HG02678 (cell line): ENCODE measurements at regions not wholly inside any gene's neighbourhood (a gene's known extent, or its start where the extent isn't known, plus 50 kb on each side); places are given as distances from the start of the nearest gene placed in this dataset.

Source experiments
- ATAC-seq: cut with Tn5 transposase; IDR thresholded peaks from one replicate; pipeline ENCODE4 v1.9.1; 2021; ENCODE audit warnings: mild to moderate bottlenecking, moderate library complexity; ENCODE audit not compliant: unreplicated experiment

- ATAC-seq, result no peak
These were observed 443.0 kb downstream of the GPM6A start for GRCh38 chr4:175369087-175369486.

DNA sequence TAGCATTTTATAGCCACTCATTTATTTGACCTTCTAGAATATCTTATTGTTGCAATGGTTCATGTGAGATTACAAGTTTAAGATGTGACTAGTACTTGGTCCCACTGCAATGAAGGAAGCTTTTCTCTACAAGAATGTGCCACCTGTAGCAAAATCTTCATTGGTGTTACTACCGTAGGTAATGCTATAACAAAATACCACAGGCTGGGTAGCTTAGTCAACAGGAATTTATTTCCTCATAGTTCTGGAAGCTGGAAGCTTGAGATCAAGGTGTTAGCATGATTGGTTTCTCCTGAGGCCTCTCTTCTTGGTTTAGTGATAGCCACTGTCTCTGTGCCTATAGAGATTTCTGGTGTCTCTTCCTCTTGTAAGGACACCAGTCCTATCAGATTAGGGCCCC is 441.0 kb downstream of the GPM6A start:
- no peak for ATAC-seq

- ATAC-seq, result no peak
These were observed 439.0 kb downstream of the GPM6A start for GRCh38 chr4:175373031-175373430.

DNA sequence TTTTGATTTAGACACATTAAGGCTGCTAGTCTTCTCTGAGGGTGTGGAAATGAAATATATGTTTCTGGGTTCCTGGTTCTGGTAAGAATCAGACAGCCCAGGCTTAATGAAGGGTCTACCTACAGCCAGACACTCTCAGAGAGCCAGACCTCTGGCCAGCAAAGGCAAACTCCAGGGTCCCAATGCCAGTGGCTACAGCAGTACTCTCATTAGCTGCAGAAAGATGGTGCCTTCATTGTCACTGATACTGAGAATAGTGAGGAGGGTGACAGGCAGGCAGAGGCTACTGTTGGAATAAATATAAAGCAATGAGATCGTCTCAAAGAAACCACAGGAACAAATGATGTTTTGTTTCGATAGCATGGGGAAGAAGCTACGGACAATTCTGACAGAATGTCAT is 437.6 kb downstream of the GPM6A start:
- ATAC-seq, result no peak

DNA sequence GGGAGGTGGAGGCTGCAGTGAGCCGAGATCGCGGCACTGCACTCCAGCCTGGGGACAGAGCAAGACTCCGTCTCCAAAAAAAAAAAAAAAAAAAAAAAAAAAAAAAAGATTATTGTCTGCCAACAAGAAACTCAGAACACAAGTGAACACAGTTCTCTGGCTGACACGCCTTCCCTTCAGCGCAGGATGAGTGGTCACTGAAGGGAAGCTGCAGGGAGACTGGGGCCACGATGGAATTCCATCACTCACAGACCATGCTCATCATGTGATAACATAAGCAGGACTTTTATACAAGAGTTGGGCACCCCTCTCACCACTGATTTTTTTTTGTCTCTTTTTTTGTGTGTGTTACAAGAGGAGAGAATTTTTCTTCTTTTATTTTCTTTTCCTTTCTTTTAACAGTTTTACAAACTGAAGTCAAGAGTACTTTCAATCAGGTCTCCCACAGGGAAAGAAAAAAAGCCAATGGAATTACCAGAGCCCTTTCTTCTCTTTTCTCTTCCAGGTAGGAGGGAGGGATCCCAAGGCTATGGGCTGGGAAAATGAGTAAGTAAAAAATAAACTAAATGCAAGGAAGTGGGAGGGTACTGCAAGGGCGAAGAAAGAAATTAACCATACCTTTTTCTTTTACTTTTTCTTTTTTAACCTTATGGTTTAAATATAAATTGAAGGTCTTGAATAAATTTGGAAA is 435.6 kb downstream of the GPM6A start:
- no peak for ATAC-seq

DNA sequence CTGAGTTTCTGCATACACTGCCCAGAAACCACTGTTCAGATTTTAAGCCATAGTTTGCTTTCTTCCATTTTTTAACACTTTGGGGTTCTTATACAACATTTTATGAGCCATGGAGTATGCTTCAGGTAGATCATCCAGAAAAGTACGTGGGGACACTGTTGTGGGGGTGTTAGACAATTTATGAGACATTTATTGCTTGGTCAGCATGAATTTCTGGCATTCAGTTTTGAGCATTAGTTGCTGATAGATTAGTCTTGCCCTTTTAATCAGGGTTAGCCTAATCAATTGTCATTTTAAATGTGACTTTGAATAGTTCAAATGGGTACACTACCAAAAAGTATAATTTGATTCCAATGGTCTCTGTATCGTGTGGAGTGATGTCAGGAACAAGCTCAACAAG is 434.9 kb downstream of the GPM6A start:
- ATAC-seq, result no peak

GRCh38 chr4:175378372-175378771 is 433.7 kb downstream of the GPM6A start:
- ATAC-seq, result no peak

- ATAC-seq, result no peak
These were observed 431.2 kb downstream of the GPM6A start for GRCh38 chr4:175380841-175381240.

GRCh38 chr4:175385797-175386196 is 426.3 kb downstream of the GPM6A start:
- ATAC-seq, result no peak

GRCh38 chr4:175386776-175387507 is 425.1 kb downstream of the GPM6A start:
- ATAC-seq, result no peak

DNA sequence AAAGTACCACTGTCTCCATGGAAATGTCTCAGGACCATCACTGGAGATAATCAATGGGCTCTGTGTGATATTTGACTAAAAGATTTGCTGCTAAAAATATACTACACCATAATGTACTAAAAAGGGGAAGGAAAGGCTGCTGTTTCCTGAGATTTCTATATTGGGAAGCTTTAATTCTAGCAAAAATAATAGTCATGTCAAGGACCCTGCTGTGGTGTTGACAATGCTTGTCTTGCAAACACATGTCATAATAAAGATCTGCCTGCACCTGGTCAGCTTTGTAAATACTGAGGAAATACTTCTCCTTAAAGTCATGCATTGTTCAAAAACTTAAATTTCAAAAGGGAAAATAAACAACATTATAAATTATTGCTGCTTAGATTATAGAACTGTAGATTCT is 417.9 kb downstream of the GPM6A start:
- no peak for ATAC-seq

DNA sequence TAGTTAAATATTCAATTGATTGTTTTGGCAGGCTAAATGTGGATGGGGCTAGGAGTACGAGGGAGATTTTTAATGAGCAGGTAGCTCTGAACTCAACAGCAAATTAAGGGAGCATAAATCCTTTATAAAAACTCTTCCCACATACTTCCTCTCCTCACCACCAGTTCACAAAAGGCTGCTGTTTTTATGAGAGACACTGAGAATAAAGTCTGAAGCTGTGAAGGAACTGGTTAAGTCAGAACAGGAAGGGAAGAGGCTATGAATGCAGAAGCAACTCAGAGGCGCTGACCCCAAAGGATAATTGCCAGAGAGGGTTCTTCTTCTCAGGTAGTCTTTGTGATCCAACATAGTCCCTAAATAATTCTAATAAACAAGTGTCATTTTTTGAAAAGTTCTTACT is 406.1 kb downstream of the GPM6A start:
- ATAC-seq, result no peak

GRCh38 chr4:175407926-175408325 is 404.1 kb downstream of the GPM6A start:
- ATAC-seq, result no peak

- ATAC-seq, result no peak
These were observed 400.8 kb downstream of the GPM6A start for GRCh38 chr4:175411251-175411650.

DNA sequence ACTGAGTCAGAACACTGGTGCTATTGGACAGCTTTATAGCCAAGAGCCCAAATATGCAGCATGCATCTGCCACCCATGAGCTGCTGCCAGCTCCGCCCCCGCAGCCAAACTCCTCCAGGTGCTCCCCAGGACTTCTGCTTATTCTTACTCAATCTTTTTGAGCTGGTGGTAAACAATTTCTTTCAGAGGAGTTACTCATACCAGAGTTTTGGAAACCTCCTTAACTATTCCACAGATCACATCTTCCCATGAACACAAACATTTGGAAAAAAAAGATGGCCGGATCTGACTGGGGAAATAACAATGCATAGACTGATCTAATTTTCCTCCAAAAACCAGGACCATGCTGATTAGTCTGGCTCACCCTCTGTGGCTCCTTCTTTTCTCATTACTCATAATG is 399.9 kb downstream of the GPM6A start:
- ATAC-seq, result no peak

DNA sequence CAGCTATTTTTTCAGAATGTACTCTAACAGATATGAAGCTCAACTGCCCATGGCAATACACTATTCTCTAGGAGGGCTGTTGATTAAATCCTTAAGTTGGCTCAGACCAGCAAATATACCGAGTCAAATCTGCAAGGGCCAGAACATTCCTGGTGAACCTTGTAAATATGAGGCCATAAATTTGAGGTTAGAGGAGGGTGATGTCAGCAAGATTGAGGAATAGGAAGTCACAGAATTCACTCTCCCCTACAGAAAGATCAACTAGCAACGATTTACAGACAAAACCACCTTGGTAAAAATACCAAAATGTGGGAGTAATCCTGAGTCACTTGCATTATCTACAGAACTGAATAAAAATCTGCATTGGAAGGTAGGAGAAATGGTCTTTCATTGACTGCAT is 399.3 kb downstream of the GPM6A start:
- no peak for ATAC-seq

- ATAC-seq, result no peak
These were observed 398.5 kb downstream of the GPM6A start for GRCh38 chr4:175413561-175413960.

DNA sequence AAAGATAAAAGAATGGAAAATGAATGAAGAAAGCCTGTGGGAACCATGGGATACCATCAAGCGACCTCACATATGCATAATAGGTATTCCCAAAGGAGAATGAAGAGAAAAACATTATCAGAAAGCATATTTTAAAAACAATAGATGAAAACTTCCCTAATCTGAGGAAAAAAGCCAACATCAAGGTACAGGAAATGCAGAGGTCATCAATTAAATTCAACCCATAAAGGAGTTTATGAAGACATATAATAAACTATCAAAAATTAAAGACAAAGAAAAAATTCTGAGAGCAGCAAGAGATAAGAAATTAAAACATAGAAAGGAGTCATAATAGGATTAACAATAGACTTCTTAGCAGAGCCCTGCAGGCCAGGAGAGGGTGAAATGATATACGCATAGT is 397.5 kb downstream of the GPM6A start:
- no peak for ATAC-seq

DNA sequence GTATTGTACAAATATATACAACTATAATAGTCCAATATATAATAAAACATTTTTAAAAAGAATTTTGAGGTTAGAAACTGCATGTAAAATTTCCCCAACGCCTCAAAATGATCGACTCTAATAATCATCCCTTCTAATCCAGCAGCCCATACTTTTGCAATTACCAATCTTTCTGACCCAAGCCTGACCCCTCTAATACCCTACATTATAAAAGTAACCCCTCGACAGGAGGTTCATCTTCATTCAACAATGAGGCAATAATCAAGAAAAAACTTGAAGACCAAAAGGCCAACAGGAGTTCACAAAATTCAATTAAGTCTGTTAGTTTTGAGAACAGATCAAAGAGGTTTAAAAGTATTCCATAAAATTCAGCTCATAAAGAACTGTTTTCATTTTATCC is 393.5 kb downstream of the GPM6A start:
- ATAC-seq, result no peak

DNA sequence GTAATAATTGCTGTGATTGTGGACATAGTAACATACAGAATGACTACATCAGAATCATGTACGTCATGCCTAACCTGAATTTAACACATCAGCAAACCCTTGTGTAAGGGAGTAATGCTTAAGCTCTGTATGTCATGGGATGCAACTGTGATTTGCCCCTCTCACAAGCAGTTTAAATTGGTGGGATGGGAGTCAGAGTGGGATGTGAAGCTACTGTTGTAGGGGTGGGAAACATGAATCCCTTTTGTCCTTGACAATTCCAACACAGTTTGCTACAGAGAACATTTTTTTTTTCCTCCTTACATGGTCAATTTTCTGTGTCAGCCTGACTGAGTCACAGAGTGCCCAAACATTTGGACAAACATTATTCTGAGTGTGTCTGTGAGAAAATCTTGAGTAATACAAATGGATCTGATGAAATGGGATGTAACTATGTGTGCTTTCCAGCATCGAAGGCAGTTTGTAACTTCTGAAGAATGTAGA is 392.8 kb downstream of the GPM6A start:
- ATAC-seq, result no peak

DNA sequence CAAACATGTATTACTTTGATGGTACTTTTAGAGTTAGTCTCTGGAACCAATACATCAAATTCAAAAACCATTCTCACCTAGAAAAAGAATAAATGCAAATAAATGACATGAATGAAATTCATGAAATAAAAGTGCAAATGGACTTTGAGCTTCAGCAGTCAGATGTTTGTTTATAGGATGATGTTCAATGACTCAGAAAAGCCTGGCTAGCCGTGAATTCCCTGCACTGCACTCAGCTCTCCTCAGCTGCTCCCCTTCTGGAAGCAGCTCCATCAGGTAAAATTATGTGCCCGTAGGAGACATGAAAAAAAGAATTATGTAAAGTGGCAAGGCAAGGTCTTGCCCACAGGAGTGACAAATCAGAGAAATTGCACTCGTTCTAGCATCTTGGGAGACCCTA is 390.6 kb downstream of the GPM6A start:
- no peak for ATAC-seq

DNA sequence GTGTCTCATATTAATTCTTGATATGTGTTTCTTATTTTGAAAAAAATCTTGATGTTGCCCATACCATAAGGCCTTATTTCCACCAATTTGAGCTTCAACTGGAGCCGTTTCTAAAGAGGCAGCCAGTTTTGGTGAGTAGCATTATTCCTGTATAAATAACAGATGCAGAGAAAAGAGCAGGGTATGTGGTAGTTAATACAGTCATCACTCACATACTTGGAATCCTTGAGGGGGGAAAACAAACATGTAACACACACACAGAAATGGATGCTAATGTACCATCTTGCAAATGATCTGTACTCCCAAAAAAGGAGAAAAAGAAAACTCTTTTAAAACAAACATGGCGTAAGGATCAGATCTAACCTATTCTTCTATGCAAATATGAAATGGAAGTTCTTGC is 389.7 kb downstream of the GPM6A start:
- no peak for ATAC-seq

DNA sequence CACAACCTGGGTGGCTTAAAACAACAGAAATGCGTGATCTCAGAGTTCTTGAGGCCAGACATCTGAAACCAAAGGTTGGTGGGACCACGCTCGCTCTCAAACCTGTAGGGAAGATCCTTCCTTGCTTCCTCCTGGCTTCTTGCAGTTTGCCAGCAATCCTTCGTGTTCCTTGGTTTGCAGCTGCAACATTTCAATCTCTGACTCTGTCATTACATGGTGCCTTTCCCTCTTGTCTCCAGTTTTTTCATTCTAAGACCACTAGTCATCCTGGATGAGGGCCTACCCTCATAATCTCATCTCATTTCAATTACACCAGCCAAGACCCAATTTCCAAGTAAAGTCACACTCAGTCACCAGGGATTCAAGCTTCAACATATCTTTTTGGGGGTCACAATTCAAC is 388.0 kb downstream of the GPM6A start:
- ATAC-seq, result no peak
